SU-DHL-6 (cell line): ENCODE measurements at regions not wholly inside any gene's neighbourhood (a gene's known extent, or its start where the extent isn't known, plus 50 kb on each side); places are given as distances from the start of the nearest gene placed in this dataset.

Source experiments
- H2AFZ ChIP-seq: fragments of 200-600 bp; sonication (generic); 2 replicates; pipeline ENCODE4 v1.6.1; 2014; ENCODE audit warnings: low read depth, mild to moderate bottlenecking, moderate library complexity, mixed read lengths, antibody characterized with exemption, low read length; ENCODE audit not compliant: severe bottlenecking
- H3F3A ChIP-seq: fragments of 200-600 bp; shearing (Covaris generic); 2 replicates; pipeline ENCODE4 v1.6.0; 2016; ENCODE audit warnings: antibody characterized with exemption, mild to moderate bottlenecking; ENCODE audit not compliant: insufficient read depth
- H3K27ac ChIP-seq: fragments of 200-600 bp; sonication (generic); 2 replicates; pipeline ENCODE4 v1.5.1; 2016; ENCODE audit warnings: low read depth, mild to moderate bottlenecking, low read length, moderate library complexity, mixed read lengths
- H3K27me3 ChIP-seq: fragments of 200-600 bp; sonication (generic), shearing (Covaris generic); 2 replicates; pipeline ENCODE4 v1.6.0; 2014; ENCODE audit warnings: mild to moderate bottlenecking, low read length
- H3K36me3 ChIP-seq: fragments of 200-600 bp; sonication (generic); 2 replicates; pipeline ENCODE4 v1.6.1; 2014; ENCODE audit warnings: mild to moderate bottlenecking, low read length, mixed read lengths
- H3K4me2 ChIP-seq: fragments of 300-600, 200-600 bp; shearing (Covaris generic), sonication (generic); 2 replicates; pipeline ENCODE4 v1.6.0; 2014; ENCODE audit warnings: low read length, low read depth, mild to moderate bottlenecking; ENCODE audit not compliant: poor library complexity, severe bottlenecking
- H3K4me3 ChIP-seq: fragments of 200-600 bp; sonication (generic); 2 replicates; pipeline ENCODE4 v1.5.1; 2014; ENCODE audit warnings: antibody characterized with exemption, low read length, mild to moderate bottlenecking, mixed read lengths; ENCODE audit not compliant: insufficient read depth, poor library complexity, severe bottlenecking
- H3K79me2 ChIP-seq: fragments of 200-600 bp; sonication (generic); 2 replicates; pipeline ENCODE4 v1.6.1; 2014; ENCODE audit warnings: mild to moderate bottlenecking, low read length, moderate library complexity; ENCODE audit not compliant: insufficient read depth
- H3K9ac ChIP-seq: fragments of 200-600 bp; sonication (generic); 2 replicates; pipeline ENCODE4 v1.7.0; 2014; ENCODE audit warnings: mild to moderate bottlenecking, low read length
- H3K9me2 ChIP-seq: fragments of 200-600 bp; sonication (generic); replicated peaks from 2 replicates; pipeline ENCODE4 v1.6.1; 2014; ENCODE audit warnings: low read length; ENCODE audit not compliant: insufficient read depth
- H3K9me3 ChIP-seq: fragments of 200-600 bp; sonication (generic); 2 replicates; pipeline ENCODE4 v1.6.1; 2014; ENCODE audit warnings: low read length, mixed read lengths; ENCODE audit not compliant: insufficient read depth
- H4K20me1 ChIP-seq: fragments of 200-600 bp; sonication (generic); 2 replicates; pipeline ENCODE4 v1.6.1; 2014; ENCODE audit warnings: low read depth, mild to moderate bottlenecking, antibody characterized with exemption, low read length, moderate library complexity, mixed read lengths
- CTCF ChIP-seq: fragments of 200-600 bp; sonication (generic); IDR thresholded peaks from one replicate; pipeline ENCODE4 v1.5.1; 2017; ENCODE audit warnings: antibody characterized with exemption, mild to moderate bottlenecking, low read length, moderate library complexity; ENCODE audit not compliant: insufficient read depth, poor library complexity, severe bottlenecking
- EZH2phosphoT487 ChIP-seq: fragments of 200-600 bp; sonication (generic), shearing (Covaris generic); conservative IDR thresholded peaks from 2 replicates; pipeline ENCODE4 v1.6.1; 2018; ENCODE audit warnings: mild to moderate bottlenecking, antibody characterized with exemption, low read length, moderate library complexity, mixed read lengths

- no peaks in the 10 kb centered on the region for H3K36me3 ChIP-seq
- H3K79me2 ChIP-seq: no peaks in the 10 kb centered on the region
- H3K27ac ChIP-seq: no peak overlapping the region
- no peaks in the 10 kb centered on the region for H3K9me3 ChIP-seq
- no peak overlapping the region for H3K4me2 ChIP-seq
- no peaks in the 10 kb centered on the region for H3K9me2 ChIP-seq
- no peak overlapping the region for H2AFZ ChIP-seq
- no peak for TF ChIP-seq CTCF
- H3F3A ChIP-seq: no peaks in the 10 kb centered on the region
- no peak overlapping the region for H3K4me3 ChIP-seq
- H4K20me1 ChIP-seq: no peaks in the 10 kb centered on the region
- no peak overlapping the region for H3K9ac ChIP-seq
- no peaks in the 10 kb centered on the region for H3K27me3 ChIP-seq
Measured at GRCh38 chrX:98068024-98068580, 1184.4 kb downstream of the RPA4 start.

GRCh38 chrX:98071331-98071730 lies 1187.6 kb downstream of the RPA4 start:
- Histone ChIP-seq H3K36me3 (no peaks in the 10 kb centered on the region), H3K27me3 (no peaks in the 10 kb centered on the region), H3F3A (no peaks in the 10 kb centered on the region), H3K9ac (no peak overlapping the region), H3K79me2 (no peaks in the 10 kb centered on the region), H3K9me2 (no peaks in the 10 kb centered on the region), H3K4me2 (no peak overlapping the region), H2AFZ (no peak overlapping the region), H3K4me3 (no peak overlapping the region), H3K27ac (no peak overlapping the region), H4K20me1 (no peaks in the 10 kb centered on the region), H3K9me3 (no peaks in the 10 kb centered on the region)
- TF ChIP-seq EZH2phosphoT487: no peak
- TF ChIP-seq CTCF: no peak

- Histone ChIP-seq H3K9me2 (no peaks in the 10 kb centered on the region), H4K20me1 (no peaks in the 10 kb centered on the region), H2AFZ (no peak overlapping the region), H3F3A (no peaks in the 10 kb centered on the region), H3K9ac (no peak overlapping the region), H3K27me3 (no peaks in the 10 kb centered on the region), H3K79me2 (no peaks in the 10 kb centered on the region), H3K27ac (no peak overlapping the region), H3K36me3 (no peaks in the 10 kb centered on the region), H3K4me2 (no peak overlapping the region), H3K9me3 (no peaks in the 10 kb centered on the region), H3K4me3 (no peak overlapping the region)
- TF ChIP-seq CTCF (no peak), EZH2phosphoT487 (no peak)
Measured at GRCh38 chrX:98077440-98077839, 1193.7 kb downstream of the RPA4 start.

- no peaks in the 10 kb centered on the region for H3K79me2 ChIP-seq
- H3K4me3 ChIP-seq: no peak overlapping the region
- H2AFZ ChIP-seq: no peak overlapping the region
- H3K9me3 ChIP-seq: no peaks in the 10 kb centered on the region
- no peaks in the 10 kb centered on the region for H3F3A ChIP-seq
- no peak for TF ChIP-seq EZH2phosphoT487
- no peaks in the 10 kb centered on the region for H3K36me3 ChIP-seq
- no peaks in the 10 kb centered on the region for H4K20me1 ChIP-seq
- no peak overlapping the region for H3K9ac ChIP-seq
- H3K27ac ChIP-seq: no peak overlapping the region
- H3K4me2 ChIP-seq: no peak overlapping the region
- no peaks in the 10 kb centered on the region for H3K27me3 ChIP-seq
- no peaks in the 10 kb centered on the region for H3K9me2 ChIP-seq
Measured at GRCh38 chrX:98111684-98112083, 1228.0 kb downstream of the RPA4 start.
